Memory B cell (primary cell): ENCODE measurements at regions not wholly inside any gene's neighbourhood (a gene's known extent, or its start where the extent isn't known, plus 50 kb on each side); places are given as distances from the start of the nearest gene placed in this dataset.
"Not testable (repeated sequence)": the region's sequence is repeated elsewhere in the genome, so short reads cannot be mapped to it uniquely, and the experiment has no call there.

ENCODE experiments used
- ATAC-seq: fragments of 150-1000 bp; cut with Tn5 transposase; 2 replicates; pipeline ENCODE4 v1.10.0; 2021; ENCODE audit warnings: low read depth, mild to moderate bottlenecking, moderate library complexity
- DNase-seq, 2 donors: peaks; one replicate each; pipeline ENCODE4 v3.0.0; 2022; ENCODE audit warnings: low spot score in 2 of 2
- H3K27ac Mint-ChIP-seq: one replicate; pipeline ENCODE4 v1.8.0; 2022; ENCODE audit warnings: mild to moderate bottlenecking, moderate library complexity, mixed read lengths
- H3K27me3 Mint-ChIP-seq: one replicate; pipeline ENCODE4 v1.8.0; 2022; ENCODE audit warnings: mixed read lengths
- H3K36me3 Mint-ChIP-seq: one replicate; pipeline ENCODE4 v1.8.0; 2022; ENCODE audit warnings: mild to moderate bottlenecking, mixed read lengths
- H3K4me1 Mint-ChIP-seq: one replicate; pipeline ENCODE4 v1.8.0; 2022; ENCODE audit warnings: mixed read lengths
- H3K4me3 Mint-ChIP-seq: one replicate; pipeline ENCODE4 v1.8.0; 2022; ENCODE audit warnings: mild to moderate bottlenecking, moderate library complexity, mixed read lengths
- H3K9me3 Mint-ChIP-seq: one replicate; pipeline ENCODE4 v1.8.0; 2022; ENCODE audit warnings: mixed read lengths

- ATAC-seq (peak; percentile 97), DNase-seq (peak; percentile 44 to 47)
- Mint-ChIP-seq H3K36me3 (no peaks in the 10 kb centered on the region), H3K27me3 (no peaks in the 10 kb centered on the region), H3K9me3 (no peaks in the 10 kb centered on the region), H3K4me1 (peaks cover 21% of the 10 kb centered on the region), H3K27ac (peak overlapping the region; percentile 77), H3K4me3 (peak overlapping the region; percentile 46)
These were observed 202.0 kb downstream of the RRAGB start for GRCh38 chrX:55919367-55920221.

GRCh38 chrX:55924574-55924973 is 207.0 kb downstream of the RRAGB start:
- DNase-seq = no peak
- Mint-ChIP-seq H3K27me3 (no peaks in the 10 kb centered on the region), H3K4me3 (no peak overlapping the region), H3K27ac (no peak overlapping the region), H3K36me3 (peaks cover 3% of the 10 kb centered on the region), H3K4me1 (peaks cover 18% of the 10 kb centered on the region), H3K9me3 (no peaks in the 10 kb centered on the region)
- no peak for ATAC-seq

- not testable (repeated sequence) for H3K36me3 Mint-ChIP-seq, DNase-seq, H3K9me3 Mint-ChIP-seq, H3K27ac Mint-ChIP-seq, H3K4me3 Mint-ChIP-seq, ATAC-seq, H3K27me3 Mint-ChIP-seq
- peaks cover 21% of the 10 kb centered on the region for H3K4me1 Mint-ChIP-seq
These were observed 211.0 kb downstream of the RRAGB start for GRCh38 chrX:55928529-55928928.
